NK-92 (cell line): ENCODE measurements at regions not wholly inside any gene's neighbourhood (a gene's known extent, or its start where the extent isn't known, plus 50 kb on each side); places are given as distances from the start of the nearest gene placed in this dataset.

Experiments used
- DNase-seq: peaks from one replicate; lab custom pipeline; 2025; ENCODE audit not compliant: unreplicated experiment; lab: John Stamatoyannopoulos, UW

DNA sequence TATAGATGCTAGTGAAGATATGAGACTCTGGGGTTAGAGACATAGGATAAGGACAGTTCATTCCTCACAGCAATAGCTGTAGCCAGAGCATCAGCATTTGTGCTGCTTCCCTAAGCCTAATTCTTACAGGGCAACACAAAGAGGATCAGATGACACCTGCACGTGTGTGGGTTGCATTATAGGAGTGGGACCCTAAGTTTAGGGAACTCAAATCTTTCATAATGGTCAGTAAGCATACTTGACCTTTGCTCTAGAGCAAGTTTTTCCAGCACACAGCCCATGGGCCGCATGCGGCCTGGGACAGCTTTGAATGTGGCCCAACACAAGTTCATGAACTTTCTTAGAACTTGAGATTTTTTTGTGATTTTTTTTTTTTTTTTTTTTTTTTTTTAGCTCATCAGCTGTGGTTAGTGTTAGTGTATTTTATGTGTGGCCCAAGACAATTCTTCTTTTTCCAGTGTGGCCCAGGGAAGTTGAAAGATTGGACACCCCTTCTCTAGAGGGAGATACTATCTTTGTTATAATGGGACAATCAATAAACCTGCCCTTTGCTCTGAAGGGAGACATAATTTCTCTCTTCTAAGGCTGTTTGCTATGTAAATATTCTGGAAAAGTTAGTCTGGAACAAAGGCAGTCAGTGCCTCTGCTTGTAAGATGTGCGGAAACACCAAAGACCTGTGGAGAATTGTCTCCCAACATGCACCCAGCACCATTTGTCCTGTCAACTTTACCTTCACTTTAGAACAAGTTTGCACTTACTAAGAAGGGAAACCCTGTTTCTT, 650.2 kb downstream of the ZNF674 start:
- DNase-seq = no peak

GRCh38 chrX:45889471-45889870, 655.8 kb downstream of the ZNF674 start:
- DNase-seq = no peak

- no peak for DNase-seq
Measured at GRCh38 chrX:45888518-45888917, 656.7 kb downstream of the ZNF674 start.

GRCh38 chrX:45885931-45886330, 659.3 kb downstream of the ZNF674 start:
- DNase-seq = no peak

DNA sequence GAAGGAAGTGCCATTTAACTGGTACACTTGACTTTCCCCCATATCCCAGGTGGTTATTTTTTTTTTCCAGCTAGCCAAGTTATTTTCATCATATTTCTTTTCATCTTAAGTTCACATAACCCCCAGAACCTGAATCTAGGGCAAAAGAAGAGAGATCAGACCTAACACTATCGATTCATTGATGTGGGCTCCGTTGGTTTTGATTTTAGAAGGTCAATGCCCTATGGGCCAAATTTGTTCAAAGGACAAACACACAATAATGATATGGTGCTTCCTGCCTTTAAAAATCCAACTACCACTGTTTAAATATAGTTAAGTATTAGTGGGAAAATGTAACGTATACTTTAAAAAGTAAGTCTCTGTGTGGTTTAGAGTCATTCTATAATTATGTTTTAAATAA, 665.7 kb downstream of the ZNF674 start:
- no peak for DNase-seq

GRCh38 chrX:45876206-45876605, 669.0 kb downstream of the ZNF674 start:
- no peak for DNase-seq

DNA sequence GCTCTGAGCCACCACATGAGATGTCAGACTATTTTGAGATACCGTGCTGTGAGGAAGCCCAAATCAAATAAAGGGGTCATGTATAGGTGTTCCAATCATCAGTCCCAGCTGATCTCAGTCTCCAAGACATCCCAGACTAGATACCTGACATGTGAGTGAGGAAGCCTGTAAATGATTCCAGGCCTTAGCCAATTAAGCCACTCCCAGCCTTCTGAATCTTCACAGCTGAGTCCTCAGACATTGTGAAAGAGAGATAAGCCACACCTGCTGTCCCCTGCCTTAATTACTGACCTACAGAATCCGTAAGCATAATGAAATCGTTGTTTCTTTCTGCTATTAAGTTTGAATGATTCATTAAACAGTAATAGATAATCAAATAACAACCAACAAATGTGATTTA, 671.4 kb downstream of the ZNF674 start:
- no peak for DNase-seq

DNA sequence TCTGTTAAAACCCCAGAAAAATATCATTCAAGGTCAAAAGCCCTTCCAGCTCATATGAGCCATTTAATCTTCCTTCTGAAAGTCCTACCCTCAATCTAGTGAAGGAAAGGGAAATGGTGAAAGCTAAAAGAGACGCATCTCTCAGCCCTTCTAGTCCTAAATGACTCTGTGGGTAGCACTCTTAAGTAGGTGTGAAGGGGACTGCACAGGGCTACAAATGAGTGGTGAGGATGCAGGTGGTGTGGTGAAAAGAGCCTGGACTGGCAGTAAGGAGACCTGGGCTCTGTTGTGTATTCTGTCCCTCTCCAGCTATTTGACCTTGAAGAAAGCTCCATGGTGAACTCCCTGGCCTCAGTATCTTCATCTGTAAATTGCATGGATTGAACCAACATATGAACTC, 671.8 kb upstream of the DIPK2B start:
- DNase-seq = no peak

DNA sequence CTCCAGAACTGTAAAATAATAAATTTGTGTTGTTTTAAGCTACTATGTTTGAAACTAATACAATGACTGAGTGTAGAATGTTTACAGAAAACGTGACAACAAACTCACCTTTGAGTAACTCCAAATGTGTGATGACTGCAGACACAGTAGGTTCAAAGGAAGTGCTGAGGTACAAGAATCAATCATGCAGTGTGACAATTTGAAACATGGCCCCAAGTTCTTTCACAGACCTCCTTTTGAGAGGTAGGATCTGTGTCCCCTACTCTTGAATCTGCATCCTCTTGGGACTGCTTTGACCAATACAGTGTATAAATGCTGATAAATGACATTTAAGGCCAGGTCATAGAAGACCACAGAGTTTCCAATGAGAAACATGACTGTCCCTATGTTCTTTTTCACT, 667.7 kb upstream of the DIPK2B start:
- DNase-seq = no peak

- no peak for DNase-seq
Measured at GRCh38 chrX:45862801-45863200, 662.1 kb upstream of the DIPK2B start.

DNA sequence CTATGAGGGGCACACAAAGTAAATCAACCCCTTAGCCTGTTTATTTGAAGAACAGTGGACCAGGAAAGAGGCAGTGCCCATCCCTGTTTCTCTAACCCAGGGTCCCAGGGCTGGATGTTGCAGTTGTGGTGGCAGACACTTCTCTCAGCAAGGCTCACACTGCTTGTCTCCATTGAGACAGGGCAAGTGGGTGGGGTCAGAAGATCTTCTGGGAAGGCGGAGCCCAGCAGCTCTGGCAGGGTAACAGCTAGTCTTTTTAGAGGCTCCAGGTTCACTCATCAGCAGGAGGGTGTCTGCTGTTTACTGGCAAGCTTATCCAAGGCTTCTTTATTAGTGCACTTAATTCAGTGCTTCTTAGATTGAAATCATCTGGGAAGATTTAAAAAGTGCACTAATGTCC, 659.8 kb upstream of the DIPK2B start:
- DNase-seq = no peak

- DNase-seq = no peak
Measured at GRCh38 chrX:45859407-45859806, 658.7 kb upstream of the DIPK2B start.

- DNase-seq = no peak
Measured at GRCh38 chrX:45852884-45853283, 652.2 kb upstream of the DIPK2B start.

DNA sequence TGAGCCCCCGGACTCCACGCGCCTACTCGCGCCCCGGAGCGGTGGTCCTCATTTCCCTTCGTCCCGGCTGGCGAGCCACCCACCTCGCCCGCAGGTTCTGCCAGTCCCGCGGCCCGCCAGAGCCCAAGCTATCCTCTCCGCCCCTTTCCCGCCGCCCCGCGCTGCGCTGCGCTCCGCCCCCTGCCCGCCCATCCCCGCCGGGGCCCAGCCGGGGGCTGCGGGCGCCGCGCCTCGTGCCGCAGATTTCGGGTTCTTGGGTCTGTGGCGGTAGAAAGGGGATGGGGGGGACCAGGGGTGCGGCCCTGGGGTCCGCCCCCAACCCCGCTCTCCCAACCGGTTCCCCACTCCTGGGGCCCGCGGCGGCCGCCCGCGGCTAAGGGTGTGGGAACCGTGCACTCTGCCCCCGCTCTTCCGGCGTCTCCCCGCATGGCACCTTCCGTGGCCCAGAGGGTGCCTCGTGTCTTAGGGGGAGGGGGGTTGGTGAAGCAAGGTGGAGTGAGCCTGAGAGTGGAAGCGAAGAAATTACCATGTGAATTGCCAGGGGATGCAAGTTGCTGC, 650.8 kb upstream of the DIPK2B start:
- no peak for DNase-seq

DNA sequence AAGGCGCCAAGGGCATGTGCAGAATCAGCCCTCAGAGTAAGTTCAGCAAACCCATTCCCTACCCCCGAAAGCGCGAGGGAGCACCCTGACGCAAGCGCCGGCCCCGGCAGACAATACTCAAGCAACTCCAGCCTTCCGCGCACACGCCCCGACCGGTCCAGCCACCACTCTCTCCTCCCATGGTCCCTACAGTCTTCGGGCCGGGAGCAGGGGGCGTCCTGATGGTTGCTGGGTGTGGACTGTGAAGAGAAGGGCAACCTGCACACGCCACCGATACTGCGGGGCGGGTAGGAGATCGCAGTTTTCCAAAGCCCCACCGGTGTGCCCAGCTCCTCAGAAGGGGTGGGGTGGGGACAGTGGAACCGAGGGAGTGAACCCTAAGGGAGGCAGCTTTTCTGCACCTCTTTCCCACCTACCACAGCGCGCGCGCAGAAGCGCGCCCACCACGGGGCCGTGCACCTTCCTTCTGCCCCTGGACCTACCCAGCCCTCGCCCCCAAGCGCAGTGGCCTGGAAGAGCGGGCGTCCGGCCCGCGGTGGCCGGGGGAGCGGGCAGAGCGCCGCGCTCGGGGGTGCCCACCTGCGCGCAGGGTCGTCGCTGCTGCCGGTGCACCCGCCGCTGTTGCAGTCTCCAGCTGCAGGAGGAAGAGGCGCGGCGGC, 650.2 kb upstream of the DIPK2B start:
- no peak for DNase-seq

- no peak for DNase-seq
Measured at GRCh38 chrX:45850197-45850774, 649.6 kb upstream of the DIPK2B start.

GRCh38 chrX:45849261-45849862, 648.7 kb upstream of the DIPK2B start:
- no peak for DNase-seq

- DNase-seq = no peak
Measured at GRCh38 chrX:45847961-45848360, 647.3 kb upstream of the DIPK2B start.

DNA sequence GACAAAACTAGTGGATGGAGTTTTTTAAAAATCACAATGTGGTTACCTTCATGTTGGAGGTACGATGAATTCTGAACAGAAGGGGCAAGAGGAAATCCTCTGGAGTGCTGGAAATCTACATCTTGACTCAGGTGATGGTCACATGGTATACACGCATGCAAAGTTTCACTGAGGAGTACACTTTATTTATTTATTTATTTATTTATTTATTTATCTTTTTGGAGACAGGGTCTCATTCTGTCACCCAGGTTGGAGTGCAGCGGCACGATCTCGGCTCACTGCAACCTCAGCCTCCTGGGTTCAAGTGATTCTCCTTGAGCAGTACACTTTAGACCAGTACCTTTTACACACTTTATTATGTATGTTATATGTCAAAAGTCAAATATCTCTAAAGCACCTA, 645.7 kb upstream of the DIPK2B start:
- DNase-seq = no peak

GRCh38 chrX:45845142-45845541, 644.5 kb upstream of the DIPK2B start:
- no peak for DNase-seq

DNA sequence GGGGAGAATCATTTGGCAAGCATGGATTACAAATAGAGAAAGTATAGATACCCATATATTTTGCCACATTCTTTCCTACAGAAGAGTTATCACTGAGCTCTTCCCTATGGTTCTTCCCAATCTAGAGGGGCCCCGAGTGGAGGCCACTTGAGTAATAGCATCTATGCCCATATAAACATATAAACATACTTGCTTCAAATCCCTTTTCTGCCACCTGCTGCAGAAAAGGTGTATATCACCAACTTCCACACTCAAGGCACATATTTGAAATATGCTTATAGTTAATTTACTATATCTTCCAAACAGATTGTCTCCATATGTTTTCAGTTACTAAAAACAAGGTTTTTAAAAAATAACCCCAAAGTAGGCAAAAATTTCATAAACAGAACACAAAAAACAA, 642.8 kb upstream of the DIPK2B start:
- no peak for DNase-seq

DNA sequence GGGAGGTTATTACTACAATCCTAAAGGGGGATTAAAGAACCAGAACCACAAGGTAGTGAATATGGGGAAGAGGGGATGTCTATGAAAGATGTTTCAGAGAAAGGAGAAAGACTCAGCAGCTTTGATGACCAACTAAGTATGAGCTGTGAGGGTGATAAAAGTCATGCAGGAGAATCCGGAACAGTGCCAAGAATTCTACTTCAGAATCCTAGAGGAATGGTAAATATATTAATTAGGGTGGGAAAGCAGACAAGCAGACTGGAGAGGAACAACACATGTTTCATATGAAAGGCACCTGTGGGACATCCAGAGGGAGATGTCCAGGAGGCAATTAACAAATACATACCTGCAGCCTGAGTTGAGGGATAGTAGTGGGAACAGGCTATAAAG, 642.2 kb upstream of the DIPK2B start:
- no peak for DNase-seq
